ENCODE measurements at regions not wholly inside any gene's neighbourhood (a gene's known extent, or its start where the extent isn't known, plus 50 kb on each side); places are given as distances from the start of the nearest gene placed in this dataset.

DNA sequence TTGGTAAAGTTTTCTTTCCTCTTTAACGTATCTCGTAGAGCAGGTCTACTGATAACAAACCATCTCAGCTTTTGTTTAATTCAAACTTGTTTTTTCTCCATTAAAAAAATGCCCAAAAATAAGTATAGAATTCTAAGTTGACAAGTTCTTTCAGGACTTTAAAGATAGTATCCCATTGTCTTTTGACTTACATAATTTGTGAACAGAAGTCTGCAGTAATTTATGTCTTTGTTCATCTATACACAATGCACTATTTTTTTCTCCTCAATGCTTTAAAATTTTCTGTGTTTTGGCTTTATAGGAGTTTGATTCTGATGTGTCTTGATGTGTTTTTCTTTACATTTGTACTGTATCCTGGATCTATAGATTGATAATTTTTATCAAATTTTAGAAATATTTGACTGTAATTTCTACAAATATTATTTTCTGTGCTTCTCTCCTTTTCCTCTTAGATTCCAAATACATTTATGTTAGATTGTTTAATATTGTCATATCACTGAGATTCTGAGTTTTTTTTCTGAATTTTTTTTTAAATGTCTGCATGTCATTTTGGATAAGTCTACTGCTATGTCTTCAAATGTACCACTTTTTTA, 143.3 kb downstream of the FTCDNL1 start:
- no peaks in the 10 kb centered on the region for H3K27me3 ChIP-seq (ENCODE audit: control insufficient read depth in 3 of 3, insufficient read depth in 3 of 3, low read length in 3 of 3)
- H3K9me3 ChIP-seq (ENCODE audit: control insufficient read depth in 3 of 3, low read length in 3 of 3), result no peaks in the 10 kb centered on the region
- no peak overlapping the region for H3K4me3 ChIP-seq (ENCODE audit: low read length in 3 of 3)
- H3K9ac ChIP-seq (ENCODE audit: low read depth in 1 of 3, low read length in 3 of 3), result no peak overlapping the region
- H3K27ac ChIP-seq (ENCODE audit: low read depth, low read length), result no peak overlapping the region
- no peaks in the 10 kb centered on the region for H3K36me3 ChIP-seq (ENCODE audit: control insufficient read depth in 3 of 3, insufficient read depth in 3 of 3, low read length in 3 of 3)
- H3K4me1 ChIP-seq (ENCODE audit: control insufficient read depth in 3 of 3, insufficient read depth in 3 of 3, low read length in 3 of 3), result no peaks in the 10 kb centered on the region

GRCh38 chr2:199705538-199705937, 145.5 kb downstream of the FTCDNL1 start:
- H3K9ac ChIP-seq (ENCODE audit: low read depth in 1 of 3, low read length in 3 of 3), result no peak overlapping the region
- no peak overlapping the region for H3K27ac ChIP-seq (ENCODE audit: low read depth, low read length)
- H3K4me3 ChIP-seq (ENCODE audit: low read length in 3 of 3), result no peak overlapping the region
- H3K27me3 ChIP-seq (ENCODE audit: control insufficient read depth in 3 of 3, insufficient read depth in 3 of 3, low read length in 3 of 3), result no peaks in the 10 kb centered on the region
- no peaks in the 10 kb centered on the region for H3K4me1 ChIP-seq (ENCODE audit: control insufficient read depth in 3 of 3, insufficient read depth in 3 of 3, low read length in 3 of 3)
- no peaks in the 10 kb centered on the region for H3K36me3 ChIP-seq (ENCODE audit: control insufficient read depth in 3 of 3, insufficient read depth in 3 of 3, low read length in 3 of 3)
- H3K9me3 ChIP-seq (ENCODE audit: control insufficient read depth in 3 of 3, low read length in 3 of 3), result no peaks in the 10 kb centered on the region

DNA sequence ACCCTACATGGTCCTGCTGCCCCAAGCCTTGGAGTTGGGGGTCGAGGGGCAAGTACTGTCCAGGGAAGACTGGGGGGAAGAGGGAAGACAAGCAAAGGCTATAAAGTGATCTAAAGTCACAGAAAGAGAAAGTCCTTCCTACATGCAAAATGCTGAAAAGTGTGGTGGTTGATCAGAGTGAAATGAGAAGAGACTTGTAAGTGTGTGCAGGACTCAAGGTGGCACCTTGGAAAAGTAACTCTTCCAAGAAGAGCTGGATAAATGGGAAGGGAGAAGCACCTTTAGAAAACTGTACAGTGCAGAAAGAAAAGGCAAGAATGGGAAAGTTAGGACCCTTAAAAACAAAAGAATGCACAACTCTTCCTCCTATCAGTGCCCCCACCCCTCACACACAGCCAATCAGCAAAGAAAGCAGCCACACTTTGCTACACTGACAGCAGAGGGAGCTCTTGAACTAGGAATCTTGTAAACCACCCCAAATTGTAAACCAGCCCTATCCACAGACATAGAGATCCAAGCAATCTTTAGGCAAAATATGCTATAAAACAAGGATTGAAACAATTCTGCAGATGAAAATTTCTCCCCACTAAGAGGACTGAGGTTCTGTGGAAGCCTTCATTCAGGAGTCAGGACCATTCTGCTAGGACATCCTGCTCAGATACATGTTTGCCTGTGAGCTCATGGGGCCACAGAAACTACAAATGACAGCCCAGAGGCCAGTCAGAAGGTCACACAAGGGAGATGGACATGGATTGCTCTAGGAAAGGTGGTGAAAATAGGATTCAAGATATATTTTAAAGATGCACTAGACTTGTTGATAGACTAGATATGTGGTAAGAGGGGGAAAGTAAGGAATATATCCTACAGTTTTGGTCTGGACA, 146.4 kb downstream of the FTCDNL1 start:
- Histone ChIP-seq H3K27ac (ENCODE audit: low read depth, low read length) (no peak overlapping the region), H3K4me3 (ENCODE audit: low read length in 3 of 3) (no peak overlapping the region), H3K36me3 (ENCODE audit: control insufficient read depth in 3 of 3, insufficient read depth in 3 of 3, low read length in 3 of 3) (no peaks in the 10 kb centered on the region), H3K9ac (ENCODE audit: low read depth in 1 of 3, low read length in 3 of 3) (no peak overlapping the region), H3K9me3 (ENCODE audit: control insufficient read depth in 3 of 3, low read length in 3 of 3) (no peaks in the 10 kb centered on the region), H3K27me3 (ENCODE audit: control insufficient read depth in 3 of 3, insufficient read depth in 3 of 3, low read length in 3 of 3) (no peaks in the 10 kb centered on the region), H3K4me1 (ENCODE audit: control insufficient read depth in 3 of 3, insufficient read depth in 3 of 3, low read length in 3 of 3) (no peaks in the 10 kb centered on the region)

- Histone ChIP-seq H3K27me3 (ENCODE audit: control insufficient read depth in 3 of 3, insufficient read depth in 3 of 3, low read length in 3 of 3) (no peaks in the 10 kb centered on the region), H3K4me1 (ENCODE audit: control insufficient read depth in 3 of 3, insufficient read depth in 3 of 3, low read length in 3 of 3) (no peaks in the 10 kb centered on the region), H3K9me3 (ENCODE audit: control insufficient read depth in 3 of 3, low read length in 3 of 3) (no peaks in the 10 kb centered on the region), H3K4me3 (ENCODE audit: low read length in 3 of 3) (no peak overlapping the region), H3K27ac (ENCODE audit: low read depth, low read length) (no peak overlapping the region), H3K9ac (ENCODE audit: low read depth in 1 of 3, low read length in 3 of 3) (no peak overlapping the region), H3K36me3 (ENCODE audit: control insufficient read depth in 3 of 3, insufficient read depth in 3 of 3, low read length in 3 of 3) (no peaks in the 10 kb centered on the region)
Observed at GRCh38 chr2:199703199-199703598, 147.8 kb downstream of the FTCDNL1 start.

DNA sequence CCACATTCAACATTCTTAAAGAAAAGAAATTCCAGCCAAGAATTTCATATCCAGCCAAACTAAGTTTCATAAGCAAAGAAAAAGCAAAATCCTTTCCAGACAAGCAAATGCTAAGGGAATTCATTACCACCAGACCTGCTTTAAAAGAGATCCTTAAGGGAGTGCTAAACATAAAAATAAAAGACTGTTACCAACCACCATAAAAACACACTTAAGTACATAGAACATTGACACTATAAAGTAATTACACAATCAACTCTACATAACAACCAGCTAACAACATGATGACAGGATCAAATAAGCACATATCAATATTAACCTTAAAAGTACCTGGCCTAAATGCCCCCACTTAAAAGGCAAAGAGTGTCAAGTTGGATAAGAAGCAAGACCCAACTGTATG, 153.5 kb downstream of the FTCDNL1 start:
- Histone ChIP-seq H3K9ac (ENCODE audit: low read depth in 1 of 3, low read length in 3 of 3) (no peak overlapping the region), H3K4me1 (ENCODE audit: control insufficient read depth in 3 of 3, insufficient read depth in 3 of 3, low read length in 3 of 3) (no peaks in the 10 kb centered on the region), H3K27ac (ENCODE audit: low read depth, low read length) (no peak overlapping the region), H3K9me3 (ENCODE audit: control insufficient read depth in 3 of 3, low read length in 3 of 3) (no peaks in the 10 kb centered on the region), H3K27me3 (ENCODE audit: control insufficient read depth in 3 of 3, insufficient read depth in 3 of 3, low read length in 3 of 3) (no peaks in the 10 kb centered on the region), H3K4me3 (ENCODE audit: low read length in 3 of 3) (no peak overlapping the region), H3K36me3 (ENCODE audit: control insufficient read depth in 3 of 3, insufficient read depth in 3 of 3, low read length in 3 of 3) (no peaks in the 10 kb centered on the region)

DNA sequence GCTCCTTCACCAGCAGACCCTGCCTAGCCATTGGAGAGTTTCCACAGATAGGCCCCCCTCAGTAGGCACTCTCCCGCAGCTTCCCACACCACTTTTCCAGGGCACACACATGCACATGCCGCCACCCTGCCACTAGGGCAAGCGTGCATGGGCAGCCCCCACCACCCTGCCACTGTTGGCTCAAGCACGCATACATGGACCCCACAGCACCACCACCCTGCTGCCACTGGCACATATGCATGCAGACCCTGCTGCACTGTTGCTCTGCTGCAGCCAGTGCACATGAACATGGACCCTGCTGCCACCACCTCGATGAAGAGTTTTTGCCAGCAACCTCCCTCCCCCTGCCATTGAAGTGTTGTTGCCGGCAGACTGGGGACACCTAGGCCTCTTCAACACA, 154.9 kb downstream of the FTCDNL1 start:
- Histone ChIP-seq H3K9me3 (ENCODE audit: control insufficient read depth in 3 of 3, low read length in 3 of 3) (no peaks in the 10 kb centered on the region), H3K4me1 (ENCODE audit: control insufficient read depth in 3 of 3, insufficient read depth in 3 of 3, low read length in 3 of 3) (no peaks in the 10 kb centered on the region), H3K9ac (ENCODE audit: low read depth in 1 of 3, low read length in 3 of 3) (no peak overlapping the region), H3K4me3 (ENCODE audit: low read length in 3 of 3) (no peak overlapping the region), H3K27me3 (ENCODE audit: control insufficient read depth in 3 of 3, insufficient read depth in 3 of 3, low read length in 3 of 3) (no peaks in the 10 kb centered on the region), H3K36me3 (ENCODE audit: control insufficient read depth in 3 of 3, insufficient read depth in 3 of 3, low read length in 3 of 3) (no peaks in the 10 kb centered on the region), H3K27ac (ENCODE audit: low read depth, low read length) (no peak overlapping the region)

GRCh38 chr2:199693861-199694260, 157.1 kb downstream of the FTCDNL1 start:
- no peak overlapping the region for H3K4me3 ChIP-seq (ENCODE audit: low read length in 3 of 3)
- no peaks in the 10 kb centered on the region for H3K27me3 ChIP-seq (ENCODE audit: control insufficient read depth in 3 of 3, insufficient read depth in 3 of 3, low read length in 3 of 3)
- no peaks in the 10 kb centered on the region for H3K4me1 ChIP-seq (ENCODE audit: control insufficient read depth in 3 of 3, insufficient read depth in 3 of 3, low read length in 3 of 3)
- H3K9me3 ChIP-seq (ENCODE audit: control insufficient read depth in 3 of 3, low read length in 3 of 3), result no peaks in the 10 kb centered on the region
- H3K9ac ChIP-seq (ENCODE audit: low read depth in 1 of 3, low read length in 3 of 3), result no peak overlapping the region
- no peak overlapping the region for H3K27ac ChIP-seq (ENCODE audit: low read depth, low read length)
- H3K36me3 ChIP-seq (ENCODE audit: control insufficient read depth in 3 of 3, insufficient read depth in 3 of 3, low read length in 3 of 3), result no peaks in the 10 kb centered on the region

DNA sequence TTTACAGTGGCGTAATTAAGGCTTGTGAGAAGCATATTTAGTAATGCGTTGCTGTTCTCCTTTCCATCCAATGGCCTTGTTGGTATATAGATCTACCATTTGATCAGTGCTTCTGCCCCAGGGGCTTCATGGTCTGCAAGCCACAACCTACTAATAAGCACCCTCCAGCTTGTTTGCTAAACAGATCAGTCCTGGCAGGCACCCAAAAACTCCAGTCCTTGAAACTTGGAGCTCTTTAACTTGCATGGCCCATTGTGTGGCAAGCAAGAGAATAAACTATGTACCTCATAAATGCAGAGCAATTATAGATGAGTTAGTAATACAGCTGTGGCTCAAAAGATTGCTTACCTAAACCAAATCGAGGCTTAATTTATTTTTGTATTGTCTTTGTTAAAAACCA, 158.5 kb downstream of the FTCDNL1 start:
- no peaks in the 10 kb centered on the region for H3K9me3 ChIP-seq (ENCODE audit: control insufficient read depth in 3 of 3, low read length in 3 of 3)
- H3K4me3 ChIP-seq (ENCODE audit: low read length in 3 of 3), result no peak overlapping the region
- H3K27me3 ChIP-seq (ENCODE audit: control insufficient read depth in 3 of 3, insufficient read depth in 3 of 3, low read length in 3 of 3), result no peaks in the 10 kb centered on the region
- H3K36me3 ChIP-seq (ENCODE audit: control insufficient read depth in 3 of 3, insufficient read depth in 3 of 3, low read length in 3 of 3), result no peaks in the 10 kb centered on the region
- no peaks in the 10 kb centered on the region for H3K4me1 ChIP-seq (ENCODE audit: control insufficient read depth in 3 of 3, insufficient read depth in 3 of 3, low read length in 3 of 3)
- no peak overlapping the region for H3K27ac ChIP-seq (ENCODE audit: low read depth, low read length)
- no peak overlapping the region for H3K9ac ChIP-seq (ENCODE audit: low read depth in 1 of 3, low read length in 3 of 3)

DNA sequence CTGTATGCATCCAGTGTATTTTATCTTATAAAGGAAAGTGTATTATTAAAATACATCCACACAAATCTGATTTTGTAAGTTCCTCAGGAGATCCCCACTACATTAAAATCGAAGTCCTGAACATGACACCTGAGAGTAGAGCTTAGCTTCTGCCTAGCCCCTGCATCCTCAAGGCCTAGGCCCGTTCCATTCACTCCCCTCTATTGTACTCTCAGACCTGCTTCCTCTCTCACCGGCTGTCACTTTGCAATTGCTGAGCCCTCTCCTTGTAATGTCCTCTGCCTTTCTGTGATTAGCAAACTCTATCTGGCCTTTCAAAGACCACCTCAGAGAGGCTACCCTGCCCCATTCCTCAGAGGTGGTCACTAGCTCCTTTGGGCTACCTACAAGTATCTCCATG, 160.8 kb downstream of the FTCDNL1 start:
- Histone ChIP-seq H3K27me3 (ENCODE audit: control insufficient read depth in 3 of 3, insufficient read depth in 3 of 3, low read length in 3 of 3) (no peaks in the 10 kb centered on the region), H3K36me3 (ENCODE audit: control insufficient read depth in 3 of 3, insufficient read depth in 3 of 3, low read length in 3 of 3) (no peaks in the 10 kb centered on the region)

DNA sequence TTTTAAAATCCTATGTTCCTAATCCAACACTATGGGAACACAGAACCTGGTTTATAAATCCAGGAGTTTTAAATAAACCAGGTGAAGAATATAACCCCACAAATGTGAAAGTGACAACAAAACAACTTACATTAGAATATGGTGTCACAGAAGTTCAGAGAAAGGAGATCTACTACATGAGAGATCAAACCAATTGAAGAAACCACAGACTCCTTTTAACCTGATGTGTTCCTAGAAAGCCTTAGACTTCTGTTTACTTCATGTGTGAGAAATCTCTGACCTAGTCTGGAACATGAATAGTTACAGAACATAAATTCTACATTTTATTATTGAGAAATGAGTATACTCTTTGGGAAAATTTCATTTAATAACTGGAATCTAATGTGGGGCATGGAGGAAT, 165.3 kb downstream of the FTCDNL1 start:
- Histone ChIP-seq H3K36me3 (ENCODE audit: control insufficient read depth in 3 of 3, insufficient read depth in 3 of 3, low read length in 3 of 3) (no peaks in the 10 kb centered on the region), H3K9ac (ENCODE audit: low read depth in 1 of 3, low read length in 3 of 3) (no peak overlapping the region), H3K4me1 (ENCODE audit: control insufficient read depth in 3 of 3, insufficient read depth in 3 of 3, low read length in 3 of 3) (no peaks in the 10 kb centered on the region), H3K27ac (ENCODE audit: low read depth, low read length) (no peak overlapping the region), H3K27me3 (ENCODE audit: control insufficient read depth in 3 of 3, insufficient read depth in 3 of 3, low read length in 3 of 3) (no peaks in the 10 kb centered on the region), H3K9me3 (ENCODE audit: control insufficient read depth in 3 of 3, low read length in 3 of 3) (no peaks in the 10 kb centered on the region), H3K4me3 (ENCODE audit: low read length in 3 of 3) (no peak overlapping the region)

More for the DNA sequence above, 160.8 kb downstream of the FTCDNL1 start:
- Histone ChIP-seq H3K4me3 (ENCODE audit: low read length in 3 of 3) (no peak overlapping the region), H3K27ac (ENCODE audit: low read depth, low read length) (no peak overlapping the region), H3K9me3 (ENCODE audit: control insufficient read depth in 3 of 3, low read length in 3 of 3) (no peaks in the 10 kb centered on the region), H3K4me1 (ENCODE audit: control insufficient read depth in 3 of 3, insufficient read depth in 3 of 3, low read length in 3 of 3) (no peaks in the 10 kb centered on the region), H3K9ac (ENCODE audit: low read depth in 1 of 3, low read length in 3 of 3) (no peak overlapping the region)
